Mucosa of descending colon (tissue), 3 donors: ENCODE measurements at regions not wholly inside any gene's neighbourhood (a gene's known extent, or its start where the extent isn't known, plus 50 kb on each side); places are given as distances from the start of the nearest gene placed in this dataset.
A peak's percentile ranks its signal among the peaks of the same experiment; 100 is the strongest.

Source experiments
- ATAC-seq: fragments of 200-7000 bp; cut with Tn5 transposase; one replicate; pipeline ENCODE4 v1.9.1; 2020; ENCODE audit warnings: mild to moderate bottlenecking, moderate library complexity
- DNase-seq, 3 donors: peaks; one replicate each; pipeline ENCODE4 v3.0.0-alpha.2; 2020
- H3K36me3 ChIP-seq: fragments of 200-600 bp; one replicate; pipeline ENCODE4 v1.8.0; 2021; ENCODE audit warnings: low read depth, mild to moderate bottlenecking
- H3K4me1 ChIP-seq: fragments of 200-600 bp; one replicate; pipeline ENCODE4 v1.8.0; 2021; ENCODE audit warnings: low read depth, mild to moderate bottlenecking
- H3K4me3 ChIP-seq: fragments of 200-600 bp; one replicate; pipeline ENCODE4 v1.8.0; 2021; ENCODE audit warnings: mild to moderate bottlenecking
- H3K9me3 ChIP-seq: fragments of 200-600 bp; one replicate; pipeline ENCODE4 v1.8.0; 2021; ENCODE audit warnings: mild to moderate bottlenecking
- CTCF ChIP-seq: fragments of 200-600 bp; IDR thresholded peaks from one replicate; pipeline ENCODE4 v1.8.0; 2022; ENCODE audit warnings: antibody characterized with exemption, mild to moderate bottlenecking
- intact Hi-C, 2 donors: fragments of 100-400 bp; cut with DNase I in 1 of 2; cut with micrococcal nuclease in 1 of 2; formaldehyde crosslinking; loops; one replicate each; pipeline versions ENCODE4 v1.11.0 to v1.11.1; 2022; cut with DNase I, micrococcal nuclease
- donor health status: DM: no; HTN: no; CAD: no; lungs with moderate emphysema.
- donor health status: DM: no; HTN: no; CAD: no.
- donor health status: DM: no; HTN: yes; CAD: no.

- no peaks in the 10 kb centered on the region for H3K9me3 ChIP-seq
- H3K4me3 ChIP-seq, result no peak overlapping the region
- TF ChIP-seq CTCF, result no peak
- intact Hi-C loops, result no loop called here
- no peaks in the 10 kb centered on the region for H3K36me3 ChIP-seq
- no peaks in the 10 kb centered on the region for H3K4me1 ChIP-seq
- DNase-seq (no peak), ATAC-seq (no peak)
These were observed 208.0 kb upstream of the MPDZ start for GRCh38 chr9:13487498-13487897.

- TF ChIP-seq CTCF, result no peak
- no peak overlapping the region for H3K4me3 ChIP-seq
- no peaks in the 10 kb centered on the region for H3K9me3 ChIP-seq
- ATAC-seq (no peak), DNase-seq (no peak)
- intact Hi-C loops, result no loop called here
- H3K4me1 ChIP-seq, result no peaks in the 10 kb centered on the region
- no peaks in the 10 kb centered on the region for H3K36me3 ChIP-seq
These were observed 207.6 kb upstream of the MPDZ start for GRCh38 chr9:13487071-13487470.

- intact Hi-C loops, result no loop called here
- TF ChIP-seq CTCF, result no peak
- DNase-seq (peak in 1 of 3 donors; percentile 7), ATAC-seq (no peak)
- no peaks in the 10 kb centered on the region for H3K36me3 ChIP-seq
- H3K4me1 ChIP-seq, result no peaks in the 10 kb centered on the region
- H3K9me3 ChIP-seq, result no peaks in the 10 kb centered on the region
- H3K4me3 ChIP-seq, result no peak overlapping the region
These were observed 205.6 kb upstream of the MPDZ start for GRCh38 chr9:13485068-13485596.

GRCh38 chr9:13484186-13484585 lies 204.7 kb upstream of the MPDZ start:
- H3K4me3 ChIP-seq, result no peak overlapping the region
- H3K36me3 ChIP-seq, result no peaks in the 10 kb centered on the region
- no peaks in the 10 kb centered on the region for H3K4me1 ChIP-seq
- intact Hi-C loops, result no loop called here
- no peaks in the 10 kb centered on the region for H3K9me3 ChIP-seq
- DNase-seq, result no peak
- no peak for TF ChIP-seq CTCF
- ATAC-seq, result no peak

GRCh38 chr9:13481274-13481673 lies 201.8 kb upstream of the MPDZ start:
- ATAC-seq, result no peak
- Histone ChIP-seq H3K36me3 (no peaks in the 10 kb centered on the region), H3K9me3 (no peaks in the 10 kb centered on the region), H3K4me3 (no peak overlapping the region), H3K4me1 (no peaks in the 10 kb centered on the region)
- intact Hi-C loops, result no loop called here
- TF ChIP-seq CTCF, result no peak
- no peak for DNase-seq

GRCh38 chr9:13480693-13481092 lies 201.2 kb upstream of the MPDZ start:
- intact Hi-C loops, result no loop called here
- Histone ChIP-seq H3K9me3 (no peaks in the 10 kb centered on the region), H3K4me1 (no peaks in the 10 kb centered on the region), H3K36me3 (no peaks in the 10 kb centered on the region), H3K4me3 (no peak overlapping the region)
- no peak for ATAC-seq
- DNase-seq, result no peak
- no peak for TF ChIP-seq CTCF
